Activated CD4-positive, alpha-beta T cell treated with anti-CD3 and anti-CD28 coated beads, Interleukin-10, Interleukin-2, amounts not matched to agents 100 ng/mL and 50 ng/mL, durations not matched to agents 16 hours and 8 hours (primary cell): ENCODE measurements at regions not wholly inside any gene's neighbourhood (a gene's known extent, or its start where the extent isn't known, plus 50 kb on each side); places are given as distances from the start of the nearest gene placed in this dataset.

ENCODE experiments used
- DNase-seq: peaks from one replicate; pipeline ENCODE4 v3.0.0-alpha.2; 2020

- no peak for DNase-seq
Observed at GRCh38 chr14:101220921-101221510, 317.5 kb upstream of the RTL1 start.

- no peak for DNase-seq
Observed at GRCh38 chr14:101221549-101222160, 318.1 kb upstream of the RTL1 start.

GRCh38 chr14:101222362-101223070, 319.0 kb upstream of the RTL1 start:
- no peak for DNase-seq

- DNase-seq: no peak
Observed at GRCh38 chr14:101223127-101223526, 319.6 kb upstream of the RTL1 start.

GRCh38 chr14:101223561-101224162, 320.1 kb upstream of the RTL1 start:
- no peak for DNase-seq

GRCh38 chr14:101224356-101225156, 321.0 kb upstream of the RTL1 start:
- DNase-seq: no peak

GRCh38 chr14:101225157-101226152, 321.9 kb upstream of the RTL1 start:
- DNase-seq: no peak

GRCh38 chr14:101226265-101226602, 322.7 kb upstream of the RTL1 start:
- DNase-seq: no peak

- DNase-seq: no peak
Observed at GRCh38 chr14:101226603-101227425, 323.3 kb upstream of the RTL1 start.

- no peak for DNase-seq
Observed at GRCh38 chr14:101227611-101228594, 324.4 kb upstream of the RTL1 start.

GRCh38 chr14:101228949-101229541, 325.5 kb upstream of the RTL1 start:
- DNase-seq: no peak

GRCh38 chr14:101229666-101230065, 326.1 kb upstream of the RTL1 start:
- no peak for DNase-seq

- DNase-seq: no peak
Observed at GRCh38 chr14:101230161-101230850, 326.8 kb upstream of the RTL1 start.

- DNase-seq: no peak
Observed at GRCh38 chr14:101230851-101231550, 327.5 kb upstream of the RTL1 start.

- no peak for DNase-seq
Observed at GRCh38 chr14:101231828-101232227, 328.3 kb upstream of the RTL1 start.

GRCh38 chr14:101232340-101233020, 328.8 kb upstream of the DIO3 start:
- DNase-seq: no peak

- no peak for DNase-seq
Observed at GRCh38 chr14:101233021-101233366, 328.3 kb upstream of the DIO3 start.

GRCh38 chr14:101233391-101233790, 327.9 kb upstream of the DIO3 start:
- DNase-seq: no peak
